GM12891 (cell line): ENCODE measurements at regions not wholly inside any gene's neighbourhood (a gene's known extent, or its start where the extent isn't known, plus 50 kb on each side); places are given as distances from the start of the nearest gene placed in this dataset.

Experiments used
- DNase-seq: peaks from one replicate; pipeline ENCODE4 v3.0.0; 2011; ENCODE audit warnings: low spot score; ENCODE audit not compliant: insufficient read length
- FAIRE-seq: peaks from 2 replicates; lab custom pipeline; 2011; peaks lifted over from hg19 to GRCh38; lab: Jason Lieb, UNC
- PAX5 ChIP-seq: IDR thresholded peaks from 2 replicates; pipeline ENCODE4 v1.6.1; 2011; ENCODE audit warnings: low read length, moderate library complexity, mild to moderate bottlenecking; ENCODE audit not compliant: insufficient read depth, severe bottlenecking
- POLR2A ChIP-seq: IDR thresholded peaks from 2 replicates; pipeline ENCODE4 v1.6.1; 2011; ENCODE audit warnings: low read depth, low read length, control low read depth
- POLR2AphosphoS5 ChIP-seq: IDR thresholded peaks from 2 replicates; pipeline ENCODE4 v1.6.1; 2011; ENCODE audit warnings: low read depth, low read length, control low read depth
- POU2F2 ChIP-seq: IDR thresholded peaks from 2 replicates; pipeline ENCODE4 v1.6.1; 2011; ENCODE audit warnings: low read depth, mild to moderate bottlenecking, control low read depth, low read length, moderate library complexity
- SPI1 ChIP-seq: IDR thresholded peaks from 2 replicates; pipeline ENCODE4 v1.6.1; 2011; ENCODE audit warnings: low read depth, low read length, control low read depth
- TAF1 ChIP-seq: IDR thresholded peaks from 2 replicates; pipeline ENCODE4 v1.6.1; 2011; ENCODE audit warnings: low read depth, low read length, control low read depth

- TF ChIP-seq TAF1 (no peak), SPI1 (no peak), POLR2A (no peak), POLR2AphosphoS5 (no peak), PAX5 (no peak), POU2F2 (no peak)
- DNase-seq (no peak), FAIRE-seq (no peak)
These were observed 205.0 kb upstream of the PDE5A start for GRCh38 chr4:119833611-119834010.

- FAIRE-seq (no peak), DNase-seq (no peak)
- TF ChIP-seq PAX5 (no peak), SPI1 (no peak), POU2F2 (no peak), POLR2AphosphoS5 (no peak), POLR2A (no peak), TAF1 (no peak)
These were observed 204.2 kb upstream of the PDE5A start for GRCh38 chr4:119832776-119833175.

GRCh38 chr4:119829326-119829725 lies 200.7 kb upstream of the PDE5A start:
- TF ChIP-seq POLR2AphosphoS5: no peak
- no peak for TF ChIP-seq SPI1
- no peak for TF ChIP-seq POU2F2
- no peak for TF ChIP-seq PAX5
- no peak for TF ChIP-seq TAF1
- no peak for DNase-seq
- FAIRE-seq: no peak

GRCh38 chr4:119825696-119826095 lies 197.1 kb upstream of the PDE5A start:
- no peak for TF ChIP-seq POLR2A
- no peak for TF ChIP-seq PAX5
- TF ChIP-seq POLR2AphosphoS5: no peak
- TF ChIP-seq TAF1: no peak
- TF ChIP-seq POU2F2: no peak
- TF ChIP-seq SPI1: no peak
- DNase-seq (no peak), FAIRE-seq (no peak)

- FAIRE-seq (no peak), DNase-seq (no peak)
- no peak for TF ChIP-seq POLR2AphosphoS5
- no peak for TF ChIP-seq POLR2A
- no peak for TF ChIP-seq PAX5
- no peak for TF ChIP-seq SPI1
- TF ChIP-seq TAF1: no peak
- TF ChIP-seq POU2F2: no peak
These were observed 195.3 kb upstream of the PDE5A start for GRCh38 chr4:119823891-119824290.

GRCh38 chr4:119823045-119823444 lies 194.4 kb upstream of the PDE5A start:
- no peak for TF ChIP-seq POU2F2
- TF ChIP-seq SPI1: no peak
- TF ChIP-seq POLR2A: no peak
- TF ChIP-seq POLR2AphosphoS5: no peak
- TF ChIP-seq PAX5: no peak
- no peak for TF ChIP-seq TAF1
- DNase-seq: no peak
- no peak for FAIRE-seq

GRCh38 chr4:119816473-119816872 lies 187.9 kb upstream of the PDE5A start:
- FAIRE-seq: no peak
- TF ChIP-seq SPI1 (no peak), TAF1 (no peak), POLR2AphosphoS5 (no peak), POU2F2 (no peak), PAX5 (no peak), POLR2A (no peak)

GRCh38 chr4:119810001-119810400 lies 181.4 kb upstream of the PDE5A start:
- no peak for TF ChIP-seq POLR2AphosphoS5
- TF ChIP-seq POU2F2: no peak
- no peak for TF ChIP-seq PAX5
- TF ChIP-seq POLR2A: no peak
- TF ChIP-seq SPI1: no peak
- no peak for TF ChIP-seq TAF1
- DNase-seq: no peak
- FAIRE-seq: no peak

More at GRCh38 chr4:119816473-119816872, 187.9 kb upstream of the PDE5A start:
- no peak for DNase-seq

- FAIRE-seq: no peak
- no peak for DNase-seq
- no peak for TF ChIP-seq TAF1
- no peak for TF ChIP-seq POU2F2
- no peak for TF ChIP-seq POLR2A
- TF ChIP-seq POLR2AphosphoS5: no peak
- TF ChIP-seq SPI1: no peak
- TF ChIP-seq PAX5: no peak
These were observed 175.8 kb upstream of the PDE5A start for GRCh38 chr4:119804404-119804803.

- TF ChIP-seq POLR2AphosphoS5 (no peak), SPI1 (no peak), PAX5 (no peak), TAF1 (no peak), POLR2A (no peak)
- DNase-seq (no peak), FAIRE-seq (no peak)
These were observed 168.8 kb upstream of the PDE5A start for GRCh38 chr4:119797238-119797894.

GRCh38 chr4:119795986-119796578 lies 167.5 kb upstream of the PDE5A start:
- TF ChIP-seq SPI1 (no peak), PAX5 (no peak), POU2F2 (no peak), POLR2A (no peak), TAF1 (no peak), POLR2AphosphoS5 (no peak)
- DNase-seq (no peak), FAIRE-seq (no peak)
